ENCODE measurements at regions not wholly inside any gene's neighbourhood (a gene's known extent, or its start where the extent isn't known, plus 50 kb on each side); places are given as distances from the start of the nearest gene placed in this dataset.
A peak's percentile ranks its signal among the peaks of the same experiment; 100 is the strongest.

- Histone ChIP-seq H3K9me2 (ENCODE audit: insufficient read depth) (no peaks in the 10 kb centered on the region), H4K20me1 (ENCODE audit: insufficient read depth) (no peaks in the 10 kb centered on the region; the same call in 1 of the 2 replicates), H3K9ac (no peak overlapping the region), H3K9me3 (ENCODE audit: low read depth) (no peaks in the 10 kb centered on the region), H3K27me3 (replicated peaks; ENCODE audit: insufficient read depth) (no peaks in the 10 kb centered on the region; the same call in 1 of the 2 replicates), H3K4me3 (no peak overlapping the region), H3K4me1 (ENCODE audit: insufficient read depth) (no peaks in the 10 kb centered on the region; the same call in 1 of the 2 replicates), H3K27ac (no peak overlapping the region), H3K36me3 (ENCODE audit: low read depth) (no peaks in the 10 kb centered on the region), H2AFZ (no peak overlapping the region), H3K4me2 (ENCODE audit: unreplicated experiment) (no peak overlapping the region), H3K79me2 (ENCODE audit: insufficient read depth) (no peaks in the 10 kb centered on the region), H3F3A (ENCODE audit: insufficient read depth) (no peaks in the 10 kb centered on the region)
- no peak for DNase-seq
- 73 to 85% methylated on average over 1 of the region's 1 CpG for WGBS, 2 experiments (ENCODE audit: low coverage in 1 of 2, low lambda C conversion rate in 2 of 2, missing lambda C conversion rate in 2 of 2)
- no peak for TF ChIP-seq EZH2phosphoT487 (IDR thresholded peaks at IDR 0.05; ENCODE audit: insufficient read depth, low read depth)
- in situ Hi-C loops (cut with MboI), result no loop called here
These were observed 275.2 kb downstream of the SMARCA2 start for GRCh38 chr9:2290382-2290781.

- TF ChIP-seq EZH2phosphoT487 (IDR thresholded peaks at IDR 0.05; ENCODE audit: insufficient read depth, low read depth), result no peak
- TF ChIP-seq EZH2 (IDR thresholded peaks at IDR 0.05; ENCODE audit: insufficient read depth, poor library complexity, severe bottlenecking), result no peak
- Histone ChIP-seq H3K79me2 (ENCODE audit: insufficient read depth) (no peaks in the 10 kb centered on the region), H3K4me2 (ENCODE audit: unreplicated experiment) (no peak overlapping the region), H3K9ac (no peak overlapping the region), H4K20me1 (ENCODE audit: insufficient read depth) (no peaks in the 10 kb centered on the region), H3K27me3 (replicated peaks; ENCODE audit: insufficient read depth) (no peaks in the 10 kb centered on the region; the same call in 1 of the 2 replicates), H3K9me3 (ENCODE audit: low read depth) (no peaks in the 10 kb centered on the region), H3K9me2 (ENCODE audit: insufficient read depth) (no peaks in the 10 kb centered on the region), H3F3A (ENCODE audit: insufficient read depth) (no peaks in the 10 kb centered on the region), H2AFZ (no peak overlapping the region), H3K36me3 (ENCODE audit: low read depth) (no peaks in the 10 kb centered on the region), H3K4me3 (no peak overlapping the region), H3K27ac (no peak overlapping the region), H3K4me1 (ENCODE audit: insufficient read depth) (no peaks in the 10 kb centered on the region; the same call in 1 of the 2 replicates)
- peak; percentile 54 for DNase-seq
- 65% methylated on average over 8 of the region's 8 CpGs for WGBS, 2 experiments (ENCODE audit: low coverage in 1 of 2, low lambda C conversion rate in 2 of 2, missing lambda C conversion rate in 2 of 2)
- in situ Hi-C loops (cut with MboI), result no loop called here
These were observed 277.0 kb downstream of the SMARCA2 start for GRCh38 chr9:2291980-2292704.

GRCh38 chr9:2292733-2293132, 277.6 kb downstream of the SMARCA2 start:
- Histone ChIP-seq H3K4me2 (ENCODE audit: unreplicated experiment) (no peak overlapping the region), H3K4me3 (no peak overlapping the region), H3K27me3 (replicated peaks; ENCODE audit: insufficient read depth) (no peaks in the 10 kb centered on the region; the same call in 1 of the 2 replicates), H3K9me2 (ENCODE audit: insufficient read depth) (no peaks in the 10 kb centered on the region), H3K9ac (no peak overlapping the region), H3F3A (ENCODE audit: insufficient read depth) (no peaks in the 10 kb centered on the region), H3K9me3 (ENCODE audit: low read depth) (no peaks in the 10 kb centered on the region), H2AFZ (no peak overlapping the region), H3K27ac (no peak overlapping the region), H3K4me1 (ENCODE audit: insufficient read depth) (peaks cover 2% of the 10 kb centered on the region; the same call in 1 of the 2 replicates), H3K79me2 (ENCODE audit: insufficient read depth) (no peaks in the 10 kb centered on the region), H3K36me3 (ENCODE audit: low read depth) (no peaks in the 10 kb centered on the region), H4K20me1 (ENCODE audit: insufficient read depth) (no peaks in the 10 kb centered on the region)
- in situ Hi-C loops (cut with MboI), result no loop called here
- 54 to 60% methylated on average over 2 of the region's 2 CpGs for WGBS, 2 experiments (ENCODE audit: low coverage in 1 of 2, low lambda C conversion rate in 2 of 2, missing lambda C conversion rate in 2 of 2)
- TF ChIP-seq EZH2phosphoT487 (IDR thresholded peaks at IDR 0.05; ENCODE audit: insufficient read depth, low read depth) (no peak), EZH2 (IDR thresholded peaks at IDR 0.05; ENCODE audit: insufficient read depth, poor library complexity, severe bottlenecking) (no peak)
- no peak for DNase-seq

GRCh38 chr9:2297771-2298170, 282.6 kb downstream of the SMARCA2 start:
- 35 to 45% methylated on average over 1 of the region's 1 CpG for WGBS, 2 experiments (ENCODE audit: low coverage in 1 of 2, low lambda C conversion rate in 2 of 2, missing lambda C conversion rate in 2 of 2)
- Histone ChIP-seq H3K9me2 (ENCODE audit: insufficient read depth) (no peaks in the 10 kb centered on the region), H3K36me3 (ENCODE audit: low read depth) (no peaks in the 10 kb centered on the region), H3K4me3 (no peak overlapping the region), H4K20me1 (ENCODE audit: insufficient read depth) (no peaks in the 10 kb centered on the region), H3K9me3 (ENCODE audit: low read depth) (no peaks in the 10 kb centered on the region), H3F3A (ENCODE audit: insufficient read depth) (no peaks in the 10 kb centered on the region), H3K27ac (no peak overlapping the region), H3K4me1 (ENCODE audit: insufficient read depth) (peaks cover 6% of the 10 kb centered on the region), H3K9ac (no peak overlapping the region), H3K4me2 (ENCODE audit: unreplicated experiment) (no peak overlapping the region), H3K27me3 (replicated peaks; ENCODE audit: insufficient read depth) (no peaks in the 10 kb centered on the region), H3K79me2 (ENCODE audit: insufficient read depth) (no peaks in the 10 kb centered on the region), H2AFZ (no peak overlapping the region)
- DNase-seq, result peak; percentile 14
- in situ Hi-C loops (cut with MboI), result no loop called here
- TF ChIP-seq EZH2 (IDR thresholded peaks at IDR 0.05; ENCODE audit: insufficient read depth, poor library complexity, severe bottlenecking), result no peak
- no peak for TF ChIP-seq EZH2phosphoT487 (IDR thresholded peaks at IDR 0.05; ENCODE audit: insufficient read depth, low read depth)

Data from GM23248 (cell line).